ENCODE measurements at regions not wholly inside any gene's neighbourhood (a gene's known extent, or its start where the extent isn't known, plus 50 kb on each side); places are given as distances from the start of the nearest gene placed in this dataset.

DNA sequence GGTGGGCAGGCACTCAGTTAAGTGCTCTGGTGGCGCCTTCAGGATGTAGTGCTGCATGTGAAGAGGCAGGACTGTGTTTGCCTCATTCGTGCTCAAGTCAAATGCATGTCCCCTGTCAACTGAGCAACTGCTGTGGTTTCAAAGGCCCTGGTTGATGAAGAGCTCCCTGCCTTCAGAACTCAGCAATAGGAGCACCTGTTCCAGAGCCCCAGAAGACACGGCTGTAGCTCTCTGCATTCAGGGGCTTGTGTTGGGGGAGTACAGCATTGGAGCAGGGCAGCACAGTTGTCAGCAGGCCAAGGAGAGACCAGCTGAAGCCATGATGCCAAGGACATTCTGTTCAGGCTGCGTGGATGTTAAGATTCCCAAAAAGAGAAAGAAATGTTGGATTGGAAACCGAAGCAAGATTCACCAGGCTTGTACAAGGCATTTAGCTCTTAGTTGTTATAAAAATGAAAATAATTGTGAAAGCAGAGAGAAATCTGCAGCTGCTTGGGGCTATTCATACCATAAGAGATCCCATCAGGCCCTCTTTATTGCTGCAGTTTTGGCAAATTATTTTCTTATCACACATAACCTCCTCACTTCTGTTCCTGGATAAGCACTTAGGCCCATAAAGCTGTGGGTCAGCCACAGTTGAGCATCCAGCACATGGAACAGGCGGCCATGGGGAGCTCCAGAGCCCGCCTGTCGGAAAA, 252.4 kb upstream of the ZNF521 start:
- ChIA-PET POLR2A (no interaction called here), CTCF (no interaction called here)
- H3K9me3 ChIP-seq: no peaks in the 10 kb centered on the region
- WGBS (ENCODE audit: missing lambda C conversion rate): 8% methylated on average over 7 of the region's 8 CpGs
- FAIRE-seq: no peak
- no peak for ATAC-seq
- no peak for TF ChIP-seq ZC3H11A (IDR thresholded peaks at IDR 0.05)
- no peak for TF ChIP-seq BHLHE40 (IDR thresholded peaks at IDR 0.05; ENCODE audit: low read depth, low read length)
- TF ChIP-seq, protein P1, sequence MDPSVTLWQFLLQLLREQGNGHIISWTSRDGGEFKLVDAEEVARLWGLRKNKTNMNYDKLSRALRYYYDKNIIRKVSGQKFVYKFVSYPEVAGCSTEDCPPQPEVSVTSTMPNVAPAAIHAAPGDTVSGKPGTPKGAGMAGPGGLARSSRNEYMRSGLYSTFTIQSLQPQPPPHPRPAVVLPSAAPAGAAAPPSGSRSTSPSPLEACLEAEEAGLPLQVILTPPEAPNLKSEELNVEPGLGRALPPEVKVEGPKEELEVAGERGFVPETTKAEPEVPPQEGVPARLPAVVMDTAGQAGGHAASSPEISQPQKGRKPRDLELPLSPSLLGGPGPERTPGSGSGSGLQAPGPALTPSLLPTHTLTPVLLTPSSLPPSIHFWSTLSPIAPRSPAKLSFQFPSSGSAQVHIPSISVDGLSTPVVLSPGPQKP (IDR thresholded peaks at IDR 0.05; ENCODE audit: low read depth, low read length): no peak
- no peak overlapping the region for H3K27ac ChIP-seq
- no peak overlapping the region for H3K4me3 ChIP-seq
- no peaks in the 10 kb centered on the region for H3K4me1 ChIP-seq
- H3K4me2 ChIP-seq: no peak overlapping the region
- no peak for DNase-seq (ENCODE audit: low read depth in 1 of 2, low spot score in 1 of 2)

DNA sequence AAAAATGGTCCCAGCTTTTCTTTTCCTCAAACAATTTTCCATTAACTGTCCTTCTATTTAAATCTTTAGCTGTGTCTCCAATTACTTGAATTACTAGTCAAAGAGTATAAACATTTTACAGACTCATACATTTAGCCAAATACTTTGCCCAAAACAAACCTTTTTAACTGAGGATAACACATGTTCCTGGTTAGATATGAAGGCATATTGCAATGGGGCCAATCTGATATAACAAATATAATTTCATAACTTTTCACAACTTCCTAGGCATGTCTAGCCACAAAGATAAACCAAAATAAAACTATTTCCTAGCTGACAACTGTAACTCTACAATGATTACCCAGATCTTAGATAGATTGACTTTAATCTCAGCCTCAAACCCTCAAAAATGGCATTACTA, 247.5 kb upstream of the ZNF521 start:
- H3K4me2 ChIP-seq: no peak overlapping the region
- CTCF ChIA-PET: no interaction called here
- H3K27ac ChIP-seq: no peak overlapping the region
- H3K4me1 ChIP-seq: no peaks in the 10 kb centered on the region
- H3K9me3 ChIP-seq: no peaks in the 10 kb centered on the region
- H3K4me3 ChIP-seq: no peak overlapping the region
- FAIRE-seq: no peak
- TF ChIP-seq RNF2 (IDR thresholded peaks at IDR 0.05; ENCODE audit: borderline replicate concordance, low read depth) (no peak), ZC3H11A (IDR thresholded peaks at IDR 0.05) (no peak), RCOR1 (IDR thresholded peaks at IDR 0.05; ENCODE audit: low read depth, low read length) (no peak), GATA3 (IDR thresholded peaks at IDR 0.05; ENCODE audit: borderline replicate concordance) (no peak), RAD21 (conservative IDR thresholded peaks at IDR 0.05 in 1 of 2, IDR thresholded peaks at IDR 0.05 in 1 of 2) (no peak), HDAC2 (IDR thresholded peaks at IDR 0.05) (no peak), CBX2 (IDR thresholded peaks at IDR 0.05; ENCODE audit: borderline replicate concordance, low read depth) (no peak), EHF (CRISPR knock-in tag; IDR thresholded peaks at IDR 0.05) (no peak), NFE2L2 (conservative IDR thresholded peaks at IDR 0.05; ENCODE audit: low read length) (no peak), HOXB13 (CRISPR knock-in tag; IDR thresholded peaks at IDR 0.05; ENCODE audit: low read depth) (no peak), JUNB (IDR thresholded peaks at IDR 0.05) (no peak), CBX8 (IDR thresholded peaks at IDR 0.05) (no peak), TP53 (CRISPR knock-in tag; IDR thresholded peaks at IDR 0.05) (no peak)
- TF ChIP-seq, protein P2, sequence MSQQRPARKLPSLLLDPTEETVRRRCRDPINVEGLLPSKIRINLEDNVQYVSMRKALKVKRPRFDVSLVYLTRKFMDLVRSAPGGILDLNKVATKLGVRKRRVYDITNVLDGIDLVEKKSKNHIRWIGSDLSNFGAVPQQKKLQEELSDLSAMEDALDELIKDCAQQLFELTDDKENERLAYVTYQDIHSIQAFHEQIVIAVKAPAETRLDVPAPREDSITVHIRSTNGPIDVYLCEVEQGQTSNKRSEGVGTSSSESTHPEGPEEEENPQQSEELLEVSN (IDR thresholded peaks at IDR 0.05; ENCODE audit: borderline replicate concordance, low read depth): no peak
- TF ChIP-seq, protein P3, sequence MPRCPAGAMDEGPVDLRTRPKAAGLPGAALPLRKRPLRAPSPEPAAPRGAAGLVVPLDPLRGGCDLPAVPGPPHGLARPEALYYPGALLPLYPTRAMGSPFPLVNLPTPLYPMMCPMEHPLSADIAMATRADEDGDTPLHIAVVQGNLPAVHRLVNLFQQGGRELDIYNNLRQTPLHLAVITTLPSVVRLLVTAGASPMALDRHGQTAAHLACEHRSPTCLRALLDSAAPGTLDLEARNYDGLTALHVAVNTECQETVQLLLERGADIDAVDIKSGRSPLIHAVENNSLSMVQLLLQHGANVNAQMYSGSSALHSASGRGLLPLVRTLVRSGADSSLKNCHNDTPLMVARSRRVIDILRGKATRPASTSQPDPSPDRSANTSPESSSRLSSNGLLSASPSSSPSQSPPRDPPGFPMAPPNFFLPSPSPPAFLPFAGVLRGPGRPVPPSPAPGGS (IDR thresholded peaks at IDR 0.05): no peak
- TF ChIP-seq, protein P4, sequence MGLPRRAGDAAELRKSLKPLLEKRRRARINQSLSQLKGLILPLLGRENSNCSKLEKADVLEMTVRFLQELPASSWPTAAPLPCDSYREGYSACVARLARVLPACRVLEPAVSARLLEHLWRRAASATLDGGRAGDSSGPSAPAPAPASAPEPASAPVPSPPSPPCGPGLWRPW (IDR thresholded peaks at IDR 0.05): no peak
- POLR2A ChIA-PET: no interaction called here
- no peak for DNase-seq (ENCODE audit: low read depth in 1 of 2, low spot score in 1 of 2)
- ATAC-seq: no peak

DNA sequence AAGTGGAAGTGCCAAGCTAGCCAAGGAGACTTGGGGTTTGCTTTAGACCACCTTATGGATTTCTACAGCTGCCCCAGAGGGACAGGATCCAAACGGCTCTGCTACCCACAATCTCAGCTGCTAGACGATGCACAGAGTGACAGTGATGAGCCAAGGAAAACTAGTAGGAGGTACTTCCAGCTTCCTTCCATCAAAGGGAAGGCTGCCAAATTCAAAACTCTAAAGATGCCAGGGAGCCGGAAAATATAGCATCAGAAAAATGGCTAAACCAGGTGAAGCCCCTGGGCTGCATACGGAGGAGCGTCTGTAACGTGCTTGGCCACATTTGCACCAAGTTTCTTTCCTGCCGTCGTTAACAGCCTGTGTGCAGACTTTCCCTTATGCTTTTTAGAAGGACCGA, 245.5 kb upstream of the ZNF521 start:
- Histone ChIP-seq H3K4me1 (no peaks in the 10 kb centered on the region), H3K4me3 (no peak overlapping the region), H3K9me3 (no peaks in the 10 kb centered on the region), H3K27ac (no peak overlapping the region), H3K4me2 (no peak overlapping the region)
- POLR2A ChIA-PET: no interaction called here
- TF ChIP-seq GATA3 (IDR thresholded peaks at IDR 0.05; ENCODE audit: borderline replicate concordance) (no peak), NPAS2 (CRISPR knock-in tag; IDR thresholded peaks at IDR 0.05; ENCODE audit: borderline replicate concordance) (no peak), RCOR1 (IDR thresholded peaks at IDR 0.05; ENCODE audit: low read depth, low read length) (no peak), KDM5A (IDR thresholded peaks at IDR 0.05) (no peak), MAZ (IDR thresholded peaks at IDR 0.05; ENCODE audit: borderline replicate concordance, low read depth, low read length) (no peak), SMC3 (IDR thresholded peaks at IDR 0.05) (no peak), ESRRA (IDR thresholded peaks at IDR 0.05; ENCODE audit: borderline replicate concordance, low read length) (no peak), CBX8 (IDR thresholded peaks at IDR 0.05) (no peak), ZNF302 (CRISPR knock-in tag; IDR thresholded peaks at IDR 0.05) (no peak), HOXB13 (CRISPR knock-in tag; IDR thresholded peaks at IDR 0.05; ENCODE audit: low read depth) (no peak), HEYL (CRISPR knock-in tag; IDR thresholded peaks at IDR 0.05) (no peak)
- no peak for DNase-seq (ENCODE audit: low read depth in 1 of 2, low spot score in 1 of 2)
- 19% methylated on average over 9 of the region's 9 CpGs for WGBS (ENCODE audit: missing lambda C conversion rate)
- FAIRE-seq: no peak
- CTCF ChIA-PET: no interaction called here
- ATAC-seq: no peak

Measured in A549 (cell line).